IPS-NIHi11 (cell line): ENCODE measurements at regions not wholly inside any gene's neighbourhood (a gene's known extent, or its start where the extent isn't known, plus 50 kb on each side); places are given as distances from the start of the nearest gene placed in this dataset.

ENCODE experiments used
- DNase-seq: peaks from one replicate; pipeline ENCODE4 v3.0.0; 2012; ENCODE audit warnings: mixed read lengths, low spot score

DNA sequence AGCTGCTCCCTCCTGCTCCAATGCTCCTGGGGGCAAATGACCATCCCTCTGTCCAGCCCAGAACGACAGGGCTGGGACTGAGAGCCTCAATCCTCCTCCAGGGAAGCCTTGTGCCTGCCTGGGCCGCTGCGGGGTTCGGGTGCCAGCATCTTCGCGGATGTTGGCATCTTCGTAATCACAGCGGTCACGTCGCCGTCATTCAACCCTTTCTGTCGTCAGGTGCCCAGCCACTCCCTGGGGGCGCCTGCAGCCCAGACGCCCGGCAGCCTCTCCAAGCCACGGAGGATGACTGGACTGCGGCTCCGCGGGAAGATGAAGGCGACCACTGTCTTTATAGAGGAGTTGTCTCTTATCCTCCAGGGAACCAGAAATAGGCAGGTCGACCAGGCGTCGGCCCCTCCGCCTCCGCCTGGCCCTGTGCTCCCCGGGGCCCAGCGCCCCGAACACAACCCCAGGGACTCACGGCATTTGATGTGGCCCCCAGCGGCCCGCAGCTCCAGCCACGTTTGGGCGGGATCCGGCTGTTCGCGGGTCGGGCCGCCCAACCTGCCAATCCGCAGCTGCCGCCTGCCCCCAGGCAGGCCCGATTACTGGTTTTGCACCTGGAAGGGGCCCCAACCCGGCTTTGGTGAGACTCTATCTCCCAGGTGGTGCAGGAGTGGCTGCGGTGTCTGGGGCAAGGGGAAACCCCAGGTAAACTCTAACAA is 113.9 kb downstream of the THNSL2 start:
- no peak for DNase-seq

DNA sequence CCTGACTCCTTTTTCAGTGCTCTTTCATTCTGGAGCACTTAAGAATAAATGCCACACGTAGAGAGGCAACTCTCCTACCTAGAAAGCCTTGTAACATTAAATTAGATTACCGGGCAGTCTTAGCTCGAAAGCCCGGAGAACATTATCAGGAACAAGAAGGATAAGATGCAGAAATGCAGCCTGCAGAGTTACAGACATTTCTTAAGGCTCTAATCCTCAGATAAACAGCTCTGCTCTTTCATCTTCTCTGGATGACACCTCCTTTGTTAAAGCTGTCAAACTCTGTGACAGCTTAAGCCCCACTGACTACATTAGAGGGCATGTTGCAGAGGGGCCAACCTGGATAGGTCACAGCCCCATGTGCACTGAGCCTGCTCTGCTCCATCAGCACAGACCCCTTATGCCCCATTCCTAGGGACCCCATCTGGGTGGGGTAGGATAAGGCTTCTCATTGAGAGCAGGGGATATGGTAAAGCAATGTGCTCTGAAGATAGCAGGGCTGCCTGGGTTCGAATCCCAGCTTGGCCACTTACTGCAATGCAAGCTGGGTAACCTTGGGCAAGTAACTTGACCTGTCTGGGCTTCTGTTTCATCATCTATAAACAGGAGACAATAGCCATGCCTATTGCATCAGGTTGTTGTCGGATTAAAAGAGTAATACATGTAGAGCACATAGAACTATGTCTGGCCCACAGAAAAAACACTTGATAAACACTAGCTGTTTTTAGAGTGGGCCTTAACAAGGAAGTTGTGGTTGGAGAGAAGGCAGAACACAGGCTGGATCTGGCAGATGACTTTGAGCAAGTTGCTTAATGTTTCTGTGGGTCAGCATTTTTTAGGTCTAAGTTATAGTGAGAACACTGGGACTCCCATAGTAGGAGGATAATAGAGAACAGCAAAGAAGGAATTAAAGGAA is 111.4 kb downstream of the THNSL2 start:
- DNase-seq = no peak

- DNase-seq = no peak
These were observed 99.7 kb downstream of the THNSL2 start for GRCh38 chr2:88269836-88270235.

- no peak for DNase-seq
These were observed 95.5 kb downstream of the THNSL2 start for GRCh38 chr2:88265352-88266303.

GRCh38 chr2:88263861-88264260 is 93.7 kb downstream of the THNSL2 start:
- no peak for DNase-seq

- no peak for DNase-seq
These were observed 91.6 kb downstream of the THNSL2 start for GRCh38 chr2:88261725-88262124.

GRCh38 chr2:88258208-88258607 is 88.1 kb downstream of the THNSL2 start:
- DNase-seq = no peak

- DNase-seq = no peak
These were observed 84.4 kb downstream of the THNSL2 start for GRCh38 chr2:88254437-88255091.

DNA sequence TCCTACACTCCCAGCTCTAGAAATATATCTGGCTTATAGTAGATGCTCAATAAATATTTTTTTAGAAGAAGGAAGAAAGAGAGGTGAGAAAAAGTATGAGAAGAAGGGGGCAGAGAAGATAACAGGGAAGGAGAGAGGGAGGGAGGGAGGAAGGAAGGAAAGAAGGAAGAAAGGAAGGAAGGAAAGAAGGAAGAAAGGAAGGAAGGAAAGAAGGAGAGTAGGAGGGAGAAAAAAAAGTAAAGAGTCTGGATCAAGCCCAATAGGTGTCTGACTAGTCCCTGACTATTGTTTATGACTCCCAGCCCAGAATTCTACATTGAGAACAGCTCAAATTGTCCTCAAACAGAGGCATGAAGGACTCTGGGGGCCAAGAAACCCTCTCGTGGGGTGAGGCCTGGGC is 83.9 kb downstream of the THNSL2 start:
- no peak for DNase-seq

DNA sequence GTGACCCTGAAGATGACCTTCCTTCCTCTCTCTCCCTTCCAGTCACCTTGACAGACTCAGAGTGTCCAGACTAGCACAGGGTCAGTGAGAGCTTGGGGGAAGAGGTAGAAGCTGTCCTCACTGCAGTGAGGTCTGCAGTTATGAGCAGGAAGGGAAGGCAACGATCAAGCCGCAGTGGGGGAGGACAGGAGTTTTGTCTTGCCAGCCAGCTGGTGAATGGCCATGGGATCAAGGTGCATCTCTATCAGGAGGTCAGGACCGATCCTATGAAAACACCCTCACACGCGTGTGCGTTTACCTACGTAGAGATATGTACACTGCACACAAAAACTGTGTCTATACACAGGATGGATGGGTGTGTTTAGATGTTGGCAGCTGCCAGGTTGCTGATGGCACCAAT is 83.2 kb downstream of the THNSL2 start:
- no peak for DNase-seq

DNA sequence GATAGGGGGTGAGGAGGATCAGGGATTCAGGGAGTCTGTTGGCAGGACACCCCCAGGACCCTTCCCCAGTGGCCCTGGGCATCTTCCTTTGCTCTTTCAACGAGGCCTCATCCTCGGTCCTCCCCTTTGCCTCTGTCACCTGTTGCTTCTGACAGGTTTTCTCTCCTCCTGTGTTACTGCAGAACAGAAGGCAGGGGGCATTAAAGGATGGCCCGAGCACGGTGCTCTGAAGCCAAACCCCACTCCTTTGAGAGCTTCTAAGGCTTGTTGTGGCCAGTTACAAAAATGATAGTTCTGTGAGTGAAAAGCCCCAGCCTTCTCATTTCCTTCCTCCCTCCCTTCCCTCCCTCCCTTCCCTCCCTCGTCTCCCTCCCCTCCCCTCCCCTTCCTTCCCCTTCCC is 82.5 kb downstream of the THNSL2 start:
- no peak for DNase-seq

GRCh38 chr2:88252111-88252510 is 82.0 kb downstream of the THNSL2 start:
- no peak for DNase-seq

GRCh38 chr2:88250404-88250803 is 80.3 kb downstream of the THNSL2 start:
- no peak for DNase-seq

GRCh38 chr2:88248280-88248828 is 78.2 kb downstream of the THNSL2 start:
- no peak for DNase-seq

GRCh38 chr2:88247531-88247930 is 77.4 kb downstream of the THNSL2 start:
- DNase-seq = no peak

DNA sequence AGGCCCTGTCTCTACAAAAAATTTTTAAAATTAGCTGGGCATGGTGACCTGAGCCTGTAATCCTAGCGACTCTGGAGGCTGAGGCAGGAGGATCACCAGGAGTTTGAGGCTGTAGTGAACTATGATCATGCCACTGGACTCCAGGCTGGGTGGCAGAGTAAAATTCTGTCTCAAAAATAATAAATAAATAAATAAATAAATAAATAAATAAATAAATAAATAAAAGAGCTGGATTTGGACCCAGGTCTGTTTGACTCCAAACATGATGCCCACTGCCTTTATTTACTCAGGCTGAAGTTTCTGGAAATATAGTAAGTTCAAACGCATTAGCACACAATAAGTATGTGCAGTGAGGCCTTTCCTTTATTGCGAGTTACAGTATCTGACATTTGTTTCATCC is 75.0 kb downstream of the THNSL2 start:
- no peak for DNase-seq

DNA sequence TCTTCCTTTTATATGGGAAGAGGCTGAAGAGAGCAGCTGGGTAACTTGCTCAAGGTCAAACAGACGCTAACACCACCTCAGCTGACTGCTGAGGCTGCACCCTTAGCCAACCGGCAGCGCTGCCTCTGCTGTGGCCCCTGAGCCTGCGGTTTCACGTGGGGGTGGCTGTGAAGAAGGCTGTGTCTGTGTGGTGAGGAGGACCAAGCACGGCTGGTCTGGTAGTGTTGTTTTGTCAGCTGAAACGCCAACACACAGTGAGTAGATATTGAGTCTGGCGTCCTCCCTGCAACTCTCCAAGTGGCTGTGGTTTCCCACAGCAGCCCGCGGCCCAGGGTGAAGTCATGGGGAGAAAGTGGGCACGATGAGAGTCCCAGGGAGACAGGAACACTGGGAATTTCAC is 69.6 kb downstream of the THNSL2 start:
- no peak for DNase-seq

DNA sequence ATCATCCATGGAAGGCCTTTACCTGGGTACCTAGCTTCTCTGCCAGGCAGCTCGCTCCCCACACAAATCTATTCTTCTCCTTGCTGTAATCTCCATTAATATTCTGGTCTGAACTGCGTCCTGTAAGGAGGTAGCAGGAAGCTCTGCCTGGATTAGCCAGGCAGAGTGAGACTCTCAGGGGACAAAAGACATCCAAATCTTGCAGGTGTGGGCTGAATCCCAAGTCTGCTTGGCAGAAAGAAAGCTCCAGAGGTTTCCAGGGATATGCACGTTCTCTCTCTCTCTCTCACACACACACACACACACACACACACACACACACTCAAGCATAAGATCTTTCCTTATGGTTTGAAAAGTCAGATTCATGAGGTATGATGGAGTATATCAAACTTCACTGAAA is 66.5 kb downstream of the THNSL2 start:
- DNase-seq = no peak
